A549 (cell line): ENCODE measurements at regions not wholly inside any gene's neighbourhood (a gene's known extent, or its start where the extent isn't known, plus 50 kb on each side); places are given as distances from the start of the nearest gene placed in this dataset.

Experiments used
- ATAC-seq, 2 experiments: fragments of 200-7000 bp in 1 of 2; fragments of >200 bp in 1 of 2; cut with Nextera tagmentation in 1 of 2; cut with Tn5 transposase in 1 of 2; 3 replicates each; pipeline versions ENCODE4 v1.8.0 to v1.9.1; 2018 to 2020; ENCODE audit warnings: mild to moderate bottlenecking in 1 of 2, moderate library complexity in 1 of 2
- CTCF ChIA-PET: fragments of 300-600 bp; sonication (Branson Sonifier 250); formaldehyde crosslinking; extraction: SDS; loops from one replicate; lab custom pipeline; 2021; ENCODE audit warnings: antibody characterized with exemption, inconsistent platforms; lab: Yijun Ruan, JAX
- POLR2A ChIA-PET: fragments of 350-600 bp; formaldehyde crosslinking; extraction: SDS; loops from one replicate; lab custom pipeline; 2021; ENCODE audit warnings: antibody characterized with exemption, inconsistent platforms; lab: Yijun Ruan, JAX
- DNase-seq, 2 experiments: peaks; one replicate each; pipeline versions ENCODE4 v3.0.0 to v3.0.0-alpha.2; 2011 to 2016; ENCODE audit warnings: low read depth in 1 of 2, low spot score in 1 of 2
- FAIRE-seq: peaks from 2 replicates; lab custom pipeline; 2011; peaks lifted over from hg19 to GRCh38; lab: Jason Lieb, UNC
- H3K27ac ChIP-seq, 2 experiments: fragments of >200 bp; sonication (Bioruptor Twin); formaldehyde crosslinking; 3 replicates each; pipeline ENCODE4 v1.5.1; 2016 to 2017
- H3K4me1 ChIP-seq: fragments of >200 bp; sonication (Bioruptor Twin); formaldehyde crosslinking; 3 replicates; pipeline ENCODE4 v1.6.1; 2016
- H3K4me2 ChIP-seq: fragments of >200 bp; sonication (Bioruptor Twin); formaldehyde crosslinking; 3 replicates; pipeline ENCODE4 v1.6.1; 2016
- H3K4me3 ChIP-seq: fragments of >200 bp; sonication (Bioruptor Twin); formaldehyde crosslinking; 3 replicates; pipeline ENCODE4 v1.5.1; 2016
- H3K9me3 ChIP-seq: fragments of >200 bp; sonication (Bioruptor Twin); formaldehyde crosslinking; 3 replicates; pipeline ENCODE4 v1.6.1; 2016
- CBX8 ChIP-seq: fragments of 200-600 bp; sonication (generic); IDR thresholded peaks from 2 replicates; pipeline ENCODE4 v1.6.1; 2016
- CEBPB ChIP-seq, 2 experiments: fragments of >200 bp in 1 of 2; sonication (Bioruptor Twin) in 1 of 2; formaldehyde crosslinking in 1 of 2; IDR thresholded peaks; 2 replicates each; pipeline ENCODE4 v1.6.1; 2012 to 2016
- CHD2 ChIP-seq: fragments of 150-350 bp; IDR thresholded peaks from 2 replicates; pipeline ENCODE4 v1.6.1; 2014; ENCODE audit warnings: low read length; ENCODE audit not compliant: partially characterized antibody
- FOSB ChIP-seq: fragments of 250-450 bp; sonication (Bioruptor Pico); IDR thresholded peaks from 2 replicates; pipeline ENCODE4 v1.5.0; 2020; ENCODE audit warnings: mild to moderate bottlenecking, moderate library complexity
- GATA3 ChIP-seq: IDR thresholded peaks from 2 replicates; pipeline ENCODE4 v1.6.1; 2012; ENCODE audit warnings: borderline replicate concordance
- HOXB5 ChIP-seq: fragments of 250-450 bp; sonication (Bioruptor Pico); IDR thresholded peaks from 2 replicates; pipeline ENCODE4 v1.5.0; 2020; ENCODE audit warnings: mild to moderate bottlenecking, moderate library complexity
- KDM5A ChIP-seq: fragments of 200-600 bp; sonication (generic); IDR thresholded peaks from 2 replicates; pipeline ENCODE4 v1.6.1; 2016; ENCODE audit warnings: antibody characterized with exemption, mild to moderate bottlenecking
- MYC ChIP-seq: IDR thresholded peaks from 2 replicates; pipeline ENCODE4 v1.6.1; 2012; ENCODE audit warnings: mild to moderate bottlenecking, inconsistent platforms, low read length, improper control_type of control experiment, borderline replicate concordance
- ZFP36 ChIP-seq: fragments of 450-650 bp; IDR thresholded peaks from 2 replicates; pipeline ENCODE4 v1.6.1; 2014; ENCODE audit warnings: borderline replicate concordance; ENCODE audit not compliant: partially characterized antibody
- WGBS: methylation state at CpG from one replicate; pipeline ENCODE4 v1.1.6; 2017; ENCODE audit errors: missing lambda C conversion rate; 5-methylcytosine and 5-hydroxymethylcytosine counted together
- TF ChIP-seq, protein P1 (sequence below): fragments of 450-650 bp; IDR thresholded peaks from 2 replicates; pipeline ENCODE4 v1.6.1; 2014; ENCODE audit warnings: antibody characterized with exemption
- TF ChIP-seq, protein P2 (sequence below): IDR thresholded peaks from 2 replicates; pipeline ENCODE4 v1.6.1; 2012; ENCODE audit warnings: low read depth, borderline replicate concordance
- TF ChIP-seq, protein P3 (sequence below): fragments of >200 bp; sonication (Bioruptor Twin); formaldehyde crosslinking; IDR thresholded peaks from 3 replicates; pipeline ENCODE4 v1.5.1; 2016
- TF ChIP-seq, protein P4 (sequence below): IDR thresholded peaks from 2 replicates; pipeline ENCODE4 v1.6.1; 2012
- TF ChIP-seq, protein P5 (sequence below): fragments of >200 bp; sonication (Bioruptor Twin); formaldehyde crosslinking; IDR thresholded peaks from 3 replicates; pipeline ENCODE4 v1.6.1; 2016

DNA sequence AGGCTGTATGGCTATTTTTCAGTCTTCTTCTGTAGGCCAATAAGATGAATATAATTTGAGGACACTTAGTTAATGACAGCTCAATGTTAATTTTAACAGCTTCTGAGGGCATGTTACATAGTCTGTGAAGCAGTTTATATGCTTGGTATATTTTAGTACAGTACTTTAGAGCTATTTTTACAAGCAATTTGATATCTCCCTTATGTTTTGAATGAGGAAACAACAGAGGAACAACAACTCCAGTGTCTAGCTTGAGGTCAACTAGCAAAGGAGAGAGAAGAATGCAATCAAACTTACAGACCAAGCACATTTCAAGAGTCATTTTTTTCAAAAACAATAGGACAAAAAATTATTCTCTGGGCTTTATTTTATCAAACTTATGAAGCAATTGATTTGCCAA lies 469.1 kb upstream of the DCN start (continued):
- TF ChIP-seq MYC: no peak
- TF ChIP-seq, protein P1, sequence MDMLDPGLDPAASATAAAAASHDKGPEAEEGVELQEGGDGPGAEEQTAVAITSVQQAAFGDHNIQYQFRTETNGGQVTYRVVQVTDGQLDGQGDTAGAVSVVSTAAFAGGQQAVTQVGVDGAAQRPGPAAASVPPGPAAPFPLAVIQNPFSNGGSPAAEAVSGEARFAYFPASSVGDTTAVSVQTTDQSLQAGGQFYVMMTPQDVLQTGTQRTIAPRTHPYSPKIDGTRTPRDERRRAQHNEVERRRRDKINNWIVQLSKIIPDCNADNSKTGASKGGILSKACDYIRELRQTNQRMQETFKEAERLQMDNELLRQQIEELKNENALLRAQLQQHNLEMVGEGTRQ: no peak
- no peak for TF ChIP-seq KDM5A

DNA sequence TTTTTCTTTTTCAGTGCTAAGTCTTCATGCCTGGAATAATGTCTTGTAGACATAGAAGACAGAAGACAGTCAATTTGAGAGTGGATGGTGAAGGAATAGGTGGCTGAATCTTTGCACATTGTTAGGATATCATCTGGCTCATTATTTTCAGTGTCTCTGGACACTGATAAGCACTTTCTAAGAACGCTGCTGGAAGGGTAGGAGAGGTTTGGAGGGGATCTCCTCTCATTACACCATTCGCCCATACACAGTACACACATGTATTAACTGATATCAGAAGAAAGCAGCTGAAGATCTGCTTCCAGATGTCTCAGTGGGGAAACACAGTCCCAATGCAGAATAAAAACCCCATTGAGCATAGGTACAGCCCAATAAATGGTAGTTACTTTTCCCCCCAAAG lies 461.1 kb upstream of the DCN start:
- DNase-seq (no peak), ATAC-seq (no peak)
- TF ChIP-seq CEBPB (IDR thresholded peaks at IDR 0.05) (no peak), FOSB (CRISPR knock-in tag) (no peak), HOXB5 (CRISPR knock-in tag) (no peak)
- TF ChIP-seq, protein P2, sequence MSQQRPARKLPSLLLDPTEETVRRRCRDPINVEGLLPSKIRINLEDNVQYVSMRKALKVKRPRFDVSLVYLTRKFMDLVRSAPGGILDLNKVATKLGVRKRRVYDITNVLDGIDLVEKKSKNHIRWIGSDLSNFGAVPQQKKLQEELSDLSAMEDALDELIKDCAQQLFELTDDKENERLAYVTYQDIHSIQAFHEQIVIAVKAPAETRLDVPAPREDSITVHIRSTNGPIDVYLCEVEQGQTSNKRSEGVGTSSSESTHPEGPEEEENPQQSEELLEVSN: no peak
- TF ChIP-seq, protein P3, sequence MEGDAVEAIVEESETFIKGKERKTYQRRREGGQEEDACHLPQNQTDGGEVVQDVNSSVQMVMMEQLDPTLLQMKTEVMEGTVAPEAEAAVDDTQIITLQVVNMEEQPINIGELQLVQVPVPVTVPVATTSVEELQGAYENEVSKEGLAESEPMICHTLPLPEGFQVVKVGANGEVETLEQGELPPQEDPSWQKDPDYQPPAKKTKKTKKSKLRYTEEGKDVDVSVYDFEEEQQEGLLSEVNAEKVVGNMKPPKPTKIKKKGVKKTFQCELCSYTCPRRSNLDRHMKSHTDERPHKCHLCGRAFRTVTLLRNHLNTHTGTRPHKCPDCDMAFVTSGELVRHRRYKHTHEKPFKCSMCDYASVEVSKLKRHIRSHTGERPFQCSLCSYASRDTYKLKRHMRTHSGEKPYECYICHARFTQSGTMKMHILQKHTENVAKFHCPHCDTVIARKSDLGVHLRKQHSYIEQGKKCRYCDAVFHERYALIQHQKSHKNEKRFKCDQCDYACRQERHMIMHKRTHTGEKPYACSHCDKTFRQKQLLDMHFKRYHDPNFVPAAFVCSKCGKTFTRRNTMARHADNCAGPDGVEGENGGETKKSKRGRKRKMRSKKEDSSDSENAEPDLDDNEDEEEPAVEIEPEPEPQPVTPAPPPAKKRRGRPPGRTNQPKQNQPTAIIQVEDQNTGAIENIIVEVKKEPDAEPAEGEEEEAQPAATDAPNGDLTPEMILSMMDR: no peak
- TF ChIP-seq, protein P4, sequence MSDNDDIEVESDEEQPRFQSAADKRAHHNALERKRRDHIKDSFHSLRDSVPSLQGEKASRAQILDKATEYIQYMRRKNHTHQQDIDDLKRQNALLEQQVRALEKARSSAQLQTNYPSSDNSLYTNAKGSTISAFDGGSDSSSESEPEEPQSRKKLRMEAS: no peak
- TF ChIP-seq, all 56 proteins: peak for 0
- Histone ChIP-seq H3K4me2 (no peak overlapping the region), H3K4me1 (no peaks in the 10 kb centered on the region), H3K9me3 (no peaks in the 10 kb centered on the region), H3K4me3 (no peak overlapping the region), H3K27ac (no peak overlapping the region)
- CTCF ChIA-PET: interaction anchor here (1.0 to 1.1 kb wide), 2 partner anchors 10 to 28 kb away, joined by 3 to 4 read pairs; no protein-coding TSS in a partner anchor
- peak; percentile 36 for FAIRE-seq
- POLR2A ChIA-PET: no interaction called here
- 20% methylated on average over 2 of the region's 2 CpGs for WGBS

DNA sequence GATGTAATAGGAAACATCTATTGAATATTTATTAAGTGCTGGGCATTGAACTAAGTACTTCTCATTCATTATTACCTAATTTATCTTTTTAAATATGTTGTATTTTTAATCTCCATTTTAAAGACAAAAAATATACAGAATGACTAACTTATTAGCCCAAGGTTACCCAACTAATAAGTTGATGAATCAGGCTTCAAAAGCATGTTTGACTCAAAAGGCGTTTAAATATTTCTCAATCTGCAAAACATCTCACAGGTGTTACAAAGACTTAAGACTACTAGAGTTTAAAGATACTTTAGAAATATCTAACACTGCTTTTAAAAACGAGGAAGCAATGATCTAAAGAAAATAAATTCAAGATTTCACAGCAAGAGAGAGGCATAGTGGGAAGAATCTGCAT lies 457.4 kb upstream of the DCN start:
- POLR2A ChIA-PET: no interaction called here
- FAIRE-seq (no peak), ATAC-seq (no peak), DNase-seq (no peak)
- 28% methylated on average over 2 of the region's 2 CpGs for WGBS
- no peak overlapping the region for H3K4me2 ChIP-seq
- no peaks in the 10 kb centered on the region for H3K9me3 ChIP-seq
- H3K4me1 ChIP-seq: no peaks in the 10 kb centered on the region
- CTCF ChIA-PET: no interaction called here
- H3K27ac ChIP-seq: no peak overlapping the region
- TF ChIP-seq, protein P4: no peak
- no peak overlapping the region for H3K4me3 ChIP-seq

DNA sequence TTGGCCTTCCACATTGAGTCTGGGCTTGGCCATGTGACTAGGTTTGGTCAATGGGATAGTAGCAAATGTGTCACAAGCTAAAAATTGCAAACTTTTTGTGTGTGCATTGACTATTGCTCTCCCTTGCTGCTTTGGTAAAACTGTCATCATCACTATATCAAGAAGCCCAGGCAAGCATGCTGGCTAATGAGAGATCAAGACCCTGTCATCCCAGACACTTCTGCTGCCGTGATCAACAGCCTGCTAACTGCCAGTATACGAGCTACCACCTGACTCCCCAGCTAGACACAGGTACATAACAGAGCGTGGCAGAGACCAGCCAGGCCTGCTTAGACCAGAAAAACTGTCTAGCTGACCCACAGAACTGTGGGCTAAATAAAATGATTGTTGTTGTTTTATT lies 456.7 kb upstream of the DCN start:
- no peaks in the 10 kb centered on the region for H3K9me3 ChIP-seq
- H3K4me2 ChIP-seq: no peak overlapping the region
- no peak overlapping the region for H3K4me3 ChIP-seq
- DNase-seq: no peak
- POLR2A ChIA-PET: no interaction called here
- FAIRE-seq: no peak
- no peak overlapping the region for H3K27ac ChIP-seq
- TF ChIP-seq CBX8 (no peak), CHD2 (no peak), ZFP36 (no peak), GATA3 (no peak)
- TF ChIP-seq, protein P4: no peak
- TF ChIP-seq, protein P5, sequence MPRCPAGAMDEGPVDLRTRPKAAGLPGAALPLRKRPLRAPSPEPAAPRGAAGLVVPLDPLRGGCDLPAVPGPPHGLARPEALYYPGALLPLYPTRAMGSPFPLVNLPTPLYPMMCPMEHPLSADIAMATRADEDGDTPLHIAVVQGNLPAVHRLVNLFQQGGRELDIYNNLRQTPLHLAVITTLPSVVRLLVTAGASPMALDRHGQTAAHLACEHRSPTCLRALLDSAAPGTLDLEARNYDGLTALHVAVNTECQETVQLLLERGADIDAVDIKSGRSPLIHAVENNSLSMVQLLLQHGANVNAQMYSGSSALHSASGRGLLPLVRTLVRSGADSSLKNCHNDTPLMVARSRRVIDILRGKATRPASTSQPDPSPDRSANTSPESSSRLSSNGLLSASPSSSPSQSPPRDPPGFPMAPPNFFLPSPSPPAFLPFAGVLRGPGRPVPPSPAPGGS: no peak
- no peaks in the 10 kb centered on the region for H3K4me1 ChIP-seq
- WGBS: 52% methylated on average over 2 of the region's 3 CpGs
- no peak for ATAC-seq
- CTCF ChIA-PET: no interaction called here
